NT2/D1 (cell line): ENCODE measurements at regions not wholly inside any gene's neighbourhood (a gene's known extent, or its start where the extent isn't known, plus 50 kb on each side); places are given as distances from the start of the nearest gene placed in this dataset.

ENCODE experiments used
- SUZ12 ChIP-seq: IDR thresholded peaks from 2 replicates; pipeline ENCODE4 v1.6.1; 2011; ENCODE audit not compliant: insufficient read length, insufficient read depth; ENCODE audit errors: extremely low read depth
- YY1 ChIP-seq: IDR thresholded peaks from 2 replicates; pipeline ENCODE4 v1.6.1; 2011; ENCODE audit not compliant: insufficient read length, insufficient read depth
- ZNF274 ChIP-seq: IDR thresholded peaks from 2 replicates; pipeline ENCODE4 v1.6.1; 2011; ENCODE audit warnings: mild to moderate bottlenecking, low read depth, low read length

DNA sequence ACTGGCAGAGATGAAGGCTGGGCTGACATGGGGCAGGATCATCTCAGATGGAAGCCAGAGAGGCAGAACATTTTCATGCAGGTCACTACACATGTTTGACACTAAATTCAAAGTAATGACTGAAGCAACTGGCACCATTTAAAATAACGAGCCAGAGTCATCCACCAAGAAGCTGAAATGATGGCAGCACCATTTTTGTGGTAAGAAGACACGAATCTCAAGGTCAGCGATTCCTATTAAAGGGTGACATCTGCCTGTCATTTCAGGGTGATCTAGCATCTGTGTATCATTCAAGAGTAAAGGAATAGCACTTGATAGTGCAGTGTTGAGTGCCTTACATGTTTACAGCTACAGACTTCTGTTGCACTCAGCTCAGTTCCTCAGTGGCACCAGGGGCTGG, 113.4 kb upstream of the C11orf87 start:
- TF ChIP-seq ZNF274 (no peak), YY1 (no peak), SUZ12 (no peak)
